Endodermal cell (in vitro differentiated cells): ENCODE measurements at regions not wholly inside any gene's neighbourhood (a gene's known extent, or its start where the extent isn't known, plus 50 kb on each side); places are given as distances from the start of the nearest gene placed in this dataset.

Experiments used
- DNase-seq: peaks from one replicate; pipeline ENCODE4 v3.0.0-alpha.2; 2017
- H3K27ac ChIP-seq: 2 replicates; pipeline ENCODE4 v1.5.1; 2013; ENCODE audit warnings: mild to moderate bottlenecking, low read depth, low read length, moderate library complexity
- H3K27me3 ChIP-seq: 2 replicates; pipeline ENCODE4 v1.6.1; 2013; ENCODE audit warnings: mild to moderate bottlenecking, low read length, moderate library complexity; ENCODE audit not compliant: insufficient read depth, control insufficient read depth, poor library complexity, severe bottlenecking
- H3K36me3 ChIP-seq: 2 replicates; pipeline ENCODE4 v1.7.0; 2013; ENCODE audit warnings: mild to moderate bottlenecking, low read length, moderate library complexity; ENCODE audit not compliant: control insufficient read depth, insufficient read depth
- H3K4me1 ChIP-seq: one replicate; pipeline ENCODE4 v1.7.0; 2013; ENCODE audit warnings: low read length; ENCODE audit not compliant: control insufficient read depth, insufficient read depth
- H3K4me3 ChIP-seq: 2 replicates; pipeline ENCODE4 v1.5.1; 2013; ENCODE audit warnings: mild to moderate bottlenecking, low read length, moderate library complexity
- H3K9ac ChIP-seq: 2 replicates; pipeline ENCODE4 v1.6.1; 2013; ENCODE audit warnings: mild to moderate bottlenecking, low read length, moderate library complexity; ENCODE audit not compliant: poor library complexity, severe bottlenecking; ENCODE audit errors: extremely low read depth
- H3K9me3 ChIP-seq: 2 replicates; pipeline ENCODE4 v1.6.1; 2013; ENCODE audit warnings: mild to moderate bottlenecking, low read length, moderate library complexity; ENCODE audit not compliant: control insufficient read depth
- H3K27ac Mint-ChIP-seq: 2 replicates; pipeline ENCODE4 v1.8.0; 2020; ENCODE audit warnings: mixed read lengths
- H3K27me3 Mint-ChIP-seq: 2 replicates; pipeline ENCODE4 v1.8.0; 2021; ENCODE audit warnings: mild to moderate bottlenecking, mixed read lengths; ENCODE audit not compliant: insufficient read depth
- H3K36me3 Mint-ChIP-seq: 2 replicates; pipeline ENCODE4 v1.8.0; 2020; ENCODE audit warnings: low read depth, mixed read lengths
- H3K4me1 Mint-ChIP-seq: 2 replicates; pipeline ENCODE4 v1.8.0; 2020; ENCODE audit warnings: mixed read lengths
- H3K4me3 Mint-ChIP-seq: 2 replicates; pipeline ENCODE4 v1.8.0; 2020; ENCODE audit warnings: mild to moderate bottlenecking, moderate library complexity, mixed read lengths
- H3K9me3 Mint-ChIP-seq: 2 replicates; pipeline ENCODE4 v1.8.0; 2020; ENCODE audit warnings: mild to moderate bottlenecking, mixed read lengths
- CTCF ChIP-seq: fragments of 200-600 bp; sonication (generic); conservative IDR thresholded peaks from 2 replicates; pipeline ENCODE4 v1.5.0; 2021; ENCODE audit warnings: antibody characterized with exemption, mild to moderate bottlenecking
- WGBS, 2 experiments: methylation state at CpG; one replicate each; pipeline versions ENCODE4 v1.1.5 to v1.1.7; 2013; ENCODE audit warnings: missing lambda C conversion rate in 2 of 2, mixed read lengths in 1 of 2; ENCODE audit not compliant: insufficient coverage in 1 of 2, insufficient read length in 1 of 2; 5-methylcytosine and 5-hydroxymethylcytosine counted together

- no peak for DNase-seq
- Histone ChIP-seq H3K4me1 (no peaks in the 10 kb centered on the region), H3K27ac (no peak overlapping the region), H3K27me3 (no peaks in the 10 kb centered on the region), H3K4me3 (no peak overlapping the region), H3K36me3 (no peaks in the 10 kb centered on the region), H3K9me3 (no peaks in the 10 kb centered on the region), H3K9ac (no peak overlapping the region)
- H3K4me3 Mint-ChIP-seq = no peak overlapping the region
- no peaks in the 10 kb centered on the region for H3K9me3 Mint-ChIP-seq
- H3K4me1 Mint-ChIP-seq = peaks cover 5% of the 10 kb centered on the region
- no peak for TF ChIP-seq CTCF
- no peaks in the 10 kb centered on the region for H3K36me3 Mint-ChIP-seq
- no peak overlapping the region for H3K27ac Mint-ChIP-seq
- H3K27me3 Mint-ChIP-seq = no peaks in the 10 kb centered on the region
Observed at GRCh38 chr10:45501791-45502190, 127.8 kb downstream of the ALOX5 start.

GRCh38 chr10:45500798-45501197 is 126.8 kb downstream of the ALOX5 start:
- WGBS, 2 experiments = 83% methylated on average over 1 of the region's 1 CpG; no CpG with 5 or more reads in 1 of the 2 experiments
- no peak for DNase-seq
- no peak overlapping the region for H3K27ac Mint-ChIP-seq
- no peak for TF ChIP-seq CTCF
- no peak overlapping the region for H3K27ac ChIP-seq
- no peaks in the 10 kb centered on the region for H3K27me3 Mint-ChIP-seq
- H3K9me3 ChIP-seq = peaks cover 2% of the 10 kb centered on the region
- H3K4me1 Mint-ChIP-seq = peaks cover 5% of the 10 kb centered on the region
- H3K4me3 ChIP-seq = no peak overlapping the region
- no peak overlapping the region for H3K4me3 Mint-ChIP-seq
- H3K36me3 Mint-ChIP-seq = peaks cover under 1% of the 10 kb centered on the region
- no peaks in the 10 kb centered on the region for H3K4me1 ChIP-seq
- peaks cover 1% of the 10 kb centered on the region for H3K9me3 Mint-ChIP-seq
- H3K36me3 ChIP-seq = no peaks in the 10 kb centered on the region
- H3K27me3 ChIP-seq = no peaks in the 10 kb centered on the region
- no peak overlapping the region for H3K9ac ChIP-seq

- H3K9me3 ChIP-seq = peaks cover 7% of the 10 kb centered on the region
- Mint-ChIP-seq H3K4me3 (no peak overlapping the region), H3K27me3 (no peaks in the 10 kb centered on the region), H3K4me1 (peaks cover under 1% of the 10 kb centered on the region), H3K9me3 (peaks cover 5% of the 10 kb centered on the region), H3K36me3 (peaks cover 4% of the 10 kb centered on the region), H3K27ac (no peak overlapping the region)
- no peak overlapping the region for H3K27ac ChIP-seq
- TF ChIP-seq CTCF = no peak
- no peaks in the 10 kb centered on the region for H3K36me3 ChIP-seq
- 80 to 89% methylated on average over 1 of the region's 1 CpG for WGBS, 2 experiments
- DNase-seq = no peak
- no peaks in the 10 kb centered on the region for H3K4me1 ChIP-seq
- H3K9ac ChIP-seq = no peak overlapping the region
- H3K27me3 ChIP-seq = no peaks in the 10 kb centered on the region
- no peak overlapping the region for H3K4me3 ChIP-seq
Observed at GRCh38 chr10:45500304-45500703, 126.3 kb downstream of the ALOX5 start.
